ENCODE measurements at regions not wholly inside any gene's neighbourhood (a gene's known extent, or its start where the extent isn't known, plus 50 kb on each side); places are given as distances from the start of the nearest gene placed in this dataset.
"Not testable (repeated sequence)": the region's sequence is repeated elsewhere in the genome, so short reads cannot be mapped to it uniquely, and the experiment has no call there.

DNA sequence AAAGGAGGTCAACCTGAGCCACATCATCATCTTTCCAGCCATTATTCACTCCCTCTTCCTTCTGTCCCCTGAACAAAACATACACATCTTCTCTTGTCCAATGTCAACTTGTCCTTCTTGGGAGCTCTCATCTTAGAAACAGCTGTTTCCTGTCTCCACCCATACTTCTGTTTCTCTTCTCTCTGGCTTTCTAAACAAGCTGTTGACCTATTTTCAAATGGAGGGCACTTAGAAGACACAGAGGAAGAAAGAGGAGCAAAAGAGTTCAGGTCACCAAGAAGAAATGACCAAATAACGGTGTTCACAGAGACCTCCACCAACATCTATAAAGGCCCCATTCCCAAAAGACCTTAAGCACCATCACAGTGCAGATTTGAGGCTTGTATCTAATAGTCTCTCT, 355.9 kb upstream of the HNRNPA3 start:
- H3K27me3 ChIP-seq (ENCODE audit: control insufficient read depth in 1 of 2, insufficient read depth in 2 of 2, low read length in 2 of 2): no peaks in the 10 kb centered on the region
- no peak overlapping the region for H3K4me3 ChIP-seq (ENCODE audit: low read depth in 1 of 2, low read length in 2 of 2)
- peaks cover 5 to 11% of the 10 kb centered on the region in 2 donors for H3K4me1 ChIP-seq (ENCODE audit: control insufficient read depth in 1 of 2, insufficient read depth in 2 of 2, low read length in 2 of 2)
- no peak overlapping the region for H3K27ac ChIP-seq (ENCODE audit: low read depth, low read length)
- no peaks in the 10 kb centered on the region for H3K9me3 ChIP-seq (ENCODE audit: control insufficient read depth in 1 of 2, low read length in 2 of 2)
- no peaks in the 10 kb centered on the region for H3K36me3 ChIP-seq (ENCODE audit: control insufficient read depth in 1 of 2, insufficient read depth in 2 of 2, low read length in 2 of 2)
- H3K9ac ChIP-seq (ENCODE audit: low read depth in 1 of 2, low read length in 2 of 2): no peak overlapping the region

DNA sequence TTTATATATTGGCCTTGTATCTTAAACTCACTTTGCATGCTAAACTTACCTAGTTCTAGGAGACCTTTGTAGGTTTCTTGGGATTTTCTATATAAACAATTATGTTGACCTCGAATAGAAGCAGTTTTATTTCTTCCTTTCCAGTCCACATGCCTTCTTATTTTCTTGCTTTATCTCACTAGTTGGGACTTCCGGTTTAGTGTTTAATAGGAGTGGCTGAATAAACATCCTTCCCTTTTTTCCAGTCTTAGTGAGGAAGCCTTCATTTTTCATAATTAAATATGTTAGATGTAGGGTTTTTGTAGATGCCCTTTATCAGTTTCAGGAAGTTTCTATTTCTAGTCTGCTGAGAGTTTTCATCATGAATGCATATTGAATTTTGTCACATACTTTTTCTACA, 347.3 kb upstream of the HNRNPA3 start:
- Histone ChIP-seq H3K9ac (ENCODE audit: low read depth in 1 of 2, low read length in 2 of 2) (no peak overlapping the region), H3K4me1 (ENCODE audit: control insufficient read depth in 1 of 2, insufficient read depth in 2 of 2, low read length in 2 of 2) (no peaks in the 10 kb centered on the region), H3K27me3 (ENCODE audit: control insufficient read depth in 1 of 2, insufficient read depth in 2 of 2, low read length in 2 of 2) (no peaks in the 10 kb centered on the region), H3K4me3 (ENCODE audit: low read depth in 1 of 2, low read length in 2 of 2) (no peak overlapping the region), H3K36me3 (ENCODE audit: control insufficient read depth in 1 of 2, insufficient read depth in 2 of 2, low read length in 2 of 2) (no peaks in the 10 kb centered on the region), H3K9me3 (ENCODE audit: control insufficient read depth in 1 of 2, low read length in 2 of 2) (no peaks in the 10 kb centered on the region), H3K27ac (ENCODE audit: low read depth, low read length) (no peak overlapping the region)

DNA sequence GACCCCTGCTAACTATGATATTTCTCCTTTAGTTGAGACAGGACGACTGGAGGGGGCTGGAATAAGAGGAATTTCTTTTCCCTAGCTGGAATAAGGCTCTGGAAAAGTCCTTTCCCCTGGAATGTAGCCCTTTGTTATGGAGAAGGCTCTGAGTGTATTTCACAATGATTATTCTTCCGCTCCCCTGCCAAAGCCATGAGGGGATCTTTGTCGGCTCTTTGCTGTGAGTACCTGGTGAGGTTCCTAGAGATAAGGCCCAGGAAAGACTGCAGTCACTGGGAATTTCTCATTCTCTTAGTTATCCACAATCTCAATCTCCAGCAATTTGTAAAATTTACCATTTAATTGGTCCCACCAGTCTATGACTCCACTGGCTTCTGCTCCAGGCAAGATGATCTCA, 340.2 kb upstream of the HNRNPA3 start:
- Histone ChIP-seq H3K36me3 (ENCODE audit: control insufficient read depth in 1 of 2, insufficient read depth in 2 of 2, low read length in 2 of 2) (no peaks in the 10 kb centered on the region), H3K9me3 (ENCODE audit: control insufficient read depth in 1 of 2, low read length in 2 of 2) (peaks cover 0 to 12% of the 10 kb centered on the region in 2 donors), H3K27me3 (ENCODE audit: control insufficient read depth in 1 of 2, insufficient read depth in 2 of 2, low read length in 2 of 2) (no peaks in the 10 kb centered on the region), H3K9ac (ENCODE audit: low read depth in 1 of 2, low read length in 2 of 2) (no peak overlapping the region), H3K4me3 (ENCODE audit: low read depth in 1 of 2, low read length in 2 of 2) (no peak overlapping the region), H3K27ac (ENCODE audit: low read depth, low read length) (no peak overlapping the region), H3K4me1 (ENCODE audit: control insufficient read depth in 1 of 2, insufficient read depth in 2 of 2, low read length in 2 of 2) (no peaks in the 10 kb centered on the region)

DNA sequence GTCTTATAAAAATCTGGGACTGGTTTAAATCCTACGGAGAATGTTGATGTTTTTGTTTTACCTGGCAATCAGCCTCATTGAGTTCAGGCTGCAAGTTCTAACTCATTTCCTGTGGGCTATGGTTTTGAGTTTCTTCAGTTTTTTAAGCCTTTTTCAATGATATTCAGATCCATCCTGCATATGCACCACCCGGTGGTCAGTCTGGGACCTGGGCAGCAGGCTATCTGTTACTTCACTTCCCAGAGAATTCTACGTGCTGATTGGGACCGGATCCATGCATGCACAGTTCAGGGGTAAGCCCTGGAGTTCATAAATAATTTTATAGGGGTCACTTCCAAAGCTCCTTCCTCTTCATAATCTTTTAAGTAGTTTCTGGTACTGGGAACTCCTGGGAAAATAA, 339.2 kb upstream of the HNRNPA3 start:
- Histone ChIP-seq H3K27ac (ENCODE audit: low read depth, low read length) (no peak overlapping the region), H3K27me3 (ENCODE audit: control insufficient read depth in 1 of 2, insufficient read depth in 2 of 2, low read length in 2 of 2) (no peaks in the 10 kb centered on the region), H3K36me3 (ENCODE audit: control insufficient read depth in 1 of 2, insufficient read depth in 2 of 2, low read length in 2 of 2) (no peaks in the 10 kb centered on the region), H3K9ac (ENCODE audit: low read depth in 1 of 2, low read length in 2 of 2) (no peak overlapping the region), H3K9me3 (ENCODE audit: control insufficient read depth in 1 of 2, low read length in 2 of 2) (peaks cover 0 to 12% of the 10 kb centered on the region in 2 donors), H3K4me3 (ENCODE audit: low read depth in 1 of 2, low read length in 2 of 2) (no peak overlapping the region), H3K4me1 (ENCODE audit: control insufficient read depth in 1 of 2, insufficient read depth in 2 of 2, low read length in 2 of 2) (no peaks in the 10 kb centered on the region)

DNA sequence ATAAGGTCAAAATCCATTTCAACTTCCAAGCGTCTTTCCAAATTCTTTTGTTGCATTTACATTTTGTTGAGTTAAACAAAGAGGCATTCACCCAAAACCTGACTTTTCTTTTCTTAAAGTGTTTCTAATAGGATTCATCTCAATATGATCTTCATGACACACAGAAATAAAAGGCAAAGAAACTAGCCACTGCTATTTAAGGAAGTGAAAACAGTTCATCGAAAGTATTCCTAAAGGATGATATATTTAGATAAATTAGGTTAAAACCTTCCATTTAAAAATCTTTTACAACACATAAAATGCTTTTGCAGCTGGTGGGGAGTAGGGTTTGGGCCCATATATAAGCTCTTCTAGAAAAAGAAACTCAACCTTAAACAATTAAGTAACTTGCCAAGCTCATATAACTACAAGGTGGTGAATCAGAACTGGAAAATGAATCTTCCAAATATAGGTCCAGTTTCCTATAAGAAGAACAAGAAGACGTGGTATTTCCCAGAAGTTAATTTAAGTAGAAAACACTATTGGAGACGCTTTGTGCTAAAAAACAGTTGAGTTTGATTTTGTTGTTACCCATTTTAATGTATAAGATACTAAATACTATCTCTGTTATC, 336.0 kb upstream of the HNRNPA3 start:
- Histone ChIP-seq H3K36me3 (ENCODE audit: control insufficient read depth in 1 of 2, insufficient read depth in 2 of 2, low read length in 2 of 2) (no peaks in the 10 kb centered on the region), H3K27ac (ENCODE audit: low read depth, low read length) (no peak overlapping the region), H3K9me3 (ENCODE audit: control insufficient read depth in 1 of 2, low read length in 2 of 2) (peaks cover 0 to 8% of the 10 kb centered on the region in 2 donors), H3K4me1 (ENCODE audit: control insufficient read depth in 1 of 2, insufficient read depth in 2 of 2, low read length in 2 of 2) (no peaks in the 10 kb centered on the region), H3K4me3 (ENCODE audit: low read depth in 1 of 2, low read length in 2 of 2) (no peak overlapping the region), H3K9ac (ENCODE audit: low read depth in 1 of 2, low read length in 2 of 2) (no peak overlapping the region), H3K27me3 (ENCODE audit: control insufficient read depth in 1 of 2, insufficient read depth in 2 of 2, low read length in 2 of 2) (no peaks in the 10 kb centered on the region)

DNA sequence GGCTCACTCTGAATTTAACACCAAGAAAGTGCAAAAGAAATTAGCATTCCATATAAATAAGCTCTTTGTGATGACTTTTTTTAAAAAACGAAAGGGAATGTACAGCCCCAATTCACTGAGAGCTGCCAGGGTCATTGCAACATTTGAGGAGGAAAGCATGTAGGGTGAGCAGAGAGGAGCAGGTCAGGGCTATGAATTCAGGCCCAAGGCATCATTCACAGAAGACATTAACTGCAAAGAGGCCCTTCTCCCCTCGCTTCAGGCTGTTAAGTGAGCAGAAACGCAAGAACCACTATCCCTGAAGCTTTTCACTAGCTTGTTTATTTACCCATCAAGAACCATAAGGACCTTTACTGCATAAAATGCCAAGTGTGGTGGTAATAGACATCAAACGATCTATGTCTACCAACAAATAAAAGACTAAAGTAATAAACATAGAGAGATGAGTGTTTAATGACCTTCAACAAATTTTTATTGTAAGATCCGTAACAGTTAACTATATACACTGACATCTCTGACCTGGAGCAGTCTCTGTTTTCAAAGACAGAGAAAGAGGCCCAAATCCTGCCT, 333.1 kb upstream of the HNRNPA3 start:
- Histone ChIP-seq H3K27ac (ENCODE audit: low read depth, low read length) (no peak overlapping the region), H3K27me3 (ENCODE audit: control insufficient read depth in 1 of 2, insufficient read depth in 2 of 2, low read length in 2 of 2) (no peaks in the 10 kb centered on the region)

DNA sequence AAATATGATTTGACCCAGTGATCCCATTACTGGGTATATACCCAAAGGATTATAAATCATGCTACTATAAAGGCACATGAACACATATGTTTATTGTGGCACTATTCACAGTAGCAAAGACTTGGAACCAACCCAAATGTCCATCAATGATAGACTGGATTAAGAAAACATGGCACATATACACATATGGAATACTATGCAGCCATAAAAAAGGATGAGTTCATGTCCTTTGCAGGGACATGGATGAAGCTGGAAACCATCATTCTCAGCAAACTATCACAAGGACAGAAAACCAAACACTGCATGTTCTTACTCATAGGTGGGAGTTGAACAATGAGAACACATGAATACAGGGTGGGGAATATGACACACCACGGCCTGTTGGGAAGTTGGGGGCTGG, 330.5 kb upstream of the HNRNPA3 start:
- not testable (repeated sequence) for H3K27ac ChIP-seq (ENCODE audit: low read depth, low read length)

More for the DNA sequence above, 333.1 kb upstream of the HNRNPA3 start:
- H3K9ac ChIP-seq (ENCODE audit: low read depth in 1 of 2, low read length in 2 of 2): no peak overlapping the region
- H3K9me3 ChIP-seq (ENCODE audit: control insufficient read depth in 1 of 2, low read length in 2 of 2): no peaks in the 10 kb centered on the region
- no peaks in the 10 kb centered on the region for H3K36me3 ChIP-seq (ENCODE audit: control insufficient read depth in 1 of 2, insufficient read depth in 2 of 2, low read length in 2 of 2)
- H3K4me3 ChIP-seq (ENCODE audit: low read depth in 1 of 2, low read length in 2 of 2): no peak overlapping the region
- H3K4me1 ChIP-seq (ENCODE audit: control insufficient read depth in 1 of 2, insufficient read depth in 2 of 2, low read length in 2 of 2): no peaks in the 10 kb centered on the region

DNA sequence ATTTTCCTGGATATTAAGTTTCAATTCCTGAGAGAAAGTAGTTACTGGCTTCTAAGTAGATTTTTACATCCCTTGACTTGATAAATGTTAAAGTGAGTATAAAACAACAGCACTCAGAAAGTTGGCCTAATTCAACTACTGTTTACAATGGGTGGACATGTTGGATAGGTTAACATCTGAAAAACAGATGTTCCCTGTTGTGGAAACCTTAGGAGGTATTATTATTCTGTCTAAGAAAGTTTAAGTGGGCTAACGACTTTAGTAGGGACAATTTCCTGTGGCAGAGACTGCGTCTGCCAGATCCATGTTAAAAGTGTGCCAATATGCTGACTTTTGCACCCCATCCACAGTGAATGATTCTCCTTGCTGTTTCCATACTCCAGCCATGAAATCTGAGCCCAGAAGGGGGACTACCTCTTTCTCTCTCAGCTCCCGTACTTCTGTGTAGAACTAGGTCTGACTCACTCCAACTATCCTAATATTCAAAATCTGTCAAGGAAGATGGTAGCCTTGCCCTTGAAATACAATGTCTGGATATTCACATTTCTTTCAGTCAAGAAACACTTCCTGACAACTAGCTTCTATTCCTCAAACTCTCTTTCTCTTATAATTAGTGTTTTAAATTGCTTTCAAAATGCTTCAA, 327.5 kb upstream of the HNRNPA3 start:
- no peaks in the 10 kb centered on the region for H3K36me3 ChIP-seq (ENCODE audit: control insufficient read depth in 1 of 2, insufficient read depth in 2 of 2, low read length in 2 of 2)
- no peaks in the 10 kb centered on the region for H3K9me3 ChIP-seq (ENCODE audit: control insufficient read depth in 1 of 2, low read length in 2 of 2)
- no peaks in the 10 kb centered on the region for H3K27me3 ChIP-seq (ENCODE audit: control insufficient read depth in 1 of 2, insufficient read depth in 2 of 2, low read length in 2 of 2)
- H3K4me1 ChIP-seq (ENCODE audit: control insufficient read depth in 1 of 2, insufficient read depth in 2 of 2, low read length in 2 of 2): no peaks in the 10 kb centered on the region
- H3K4me3 ChIP-seq (ENCODE audit: low read depth in 1 of 2, low read length in 2 of 2): no peak overlapping the region
- no peak overlapping the region for H3K27ac ChIP-seq (ENCODE audit: low read depth, low read length)
- H3K9ac ChIP-seq (ENCODE audit: low read depth in 1 of 2, low read length in 2 of 2): no peak overlapping the region

More for the DNA sequence above, 330.5 kb upstream of the HNRNPA3 start:
- H3K4me3 ChIP-seq (ENCODE audit: low read depth in 1 of 2, low read length in 2 of 2); H3K9ac ChIP-seq (ENCODE audit: low read depth in 1 of 2, low read length in 2 of 2); H3K4me1 ChIP-seq (ENCODE audit: control insufficient read depth in 1 of 2, insufficient read depth in 2 of 2, low read length in 2 of 2); H3K27me3 ChIP-seq (ENCODE audit: control insufficient read depth in 1 of 2, insufficient read depth in 2 of 2, low read length in 2 of 2); H3K36me3 ChIP-seq (ENCODE audit: control insufficient read depth in 1 of 2, insufficient read depth in 2 of 2, low read length in 2 of 2); H3K9me3 ChIP-seq (ENCODE audit: control insufficient read depth in 1 of 2, low read length in 2 of 2): not testable (repeated sequence)

DNA sequence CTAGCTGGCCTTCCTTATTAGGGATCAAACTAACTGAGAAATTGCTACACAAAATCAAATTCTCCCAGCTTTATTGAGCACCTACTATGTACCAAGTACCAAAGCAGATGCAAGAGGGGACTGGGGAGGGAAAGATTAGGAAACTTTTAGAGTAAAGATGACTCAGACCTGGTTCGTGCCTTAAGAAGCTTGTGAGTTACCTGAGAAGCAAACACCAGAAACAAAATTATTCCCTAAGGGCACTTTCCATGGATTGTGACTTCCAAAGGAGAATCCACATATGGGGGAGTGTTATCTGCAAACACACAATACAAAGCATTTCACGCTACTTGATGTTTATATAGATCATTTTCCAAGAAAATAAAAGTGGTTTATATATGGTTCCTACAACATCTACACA, 326.9 kb upstream of the HNRNPA3 start:
- no peaks in the 10 kb centered on the region for H3K4me1 ChIP-seq (ENCODE audit: control insufficient read depth in 1 of 2, insufficient read depth in 2 of 2, low read length in 2 of 2)
- H3K9me3 ChIP-seq (ENCODE audit: control insufficient read depth in 1 of 2, low read length in 2 of 2): no peaks in the 10 kb centered on the region
- H3K4me3 ChIP-seq (ENCODE audit: low read depth in 1 of 2, low read length in 2 of 2): no peak overlapping the region
- H3K27ac ChIP-seq (ENCODE audit: low read depth, low read length): no peak overlapping the region
- no peaks in the 10 kb centered on the region for H3K27me3 ChIP-seq (ENCODE audit: control insufficient read depth in 1 of 2, insufficient read depth in 2 of 2, low read length in 2 of 2)
- no peak overlapping the region for H3K9ac ChIP-seq (ENCODE audit: low read depth in 1 of 2, low read length in 2 of 2)
- no peaks in the 10 kb centered on the region for H3K36me3 ChIP-seq (ENCODE audit: control insufficient read depth in 1 of 2, insufficient read depth in 2 of 2, low read length in 2 of 2)

DNA sequence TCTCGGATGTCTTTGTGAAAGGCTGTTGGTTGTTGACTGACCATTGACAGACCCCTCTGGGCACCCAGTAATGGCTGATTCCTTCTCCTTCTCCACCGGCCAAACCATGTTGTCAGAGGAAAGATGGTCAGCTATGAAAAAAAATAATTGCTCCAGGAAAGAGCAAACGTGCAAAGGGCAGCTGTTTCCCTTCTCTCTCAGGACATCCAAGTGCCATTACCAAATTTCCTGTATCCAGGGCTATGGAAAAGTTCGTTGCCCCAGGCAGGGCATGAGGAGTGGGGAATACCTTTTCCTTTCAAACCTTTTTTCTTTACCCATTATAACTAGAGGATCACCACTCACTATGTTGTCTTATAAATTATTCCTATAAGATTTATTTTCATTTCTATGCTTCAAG, 321.5 kb upstream of the HNRNPA3 start:
- no peak overlapping the region for H3K4me3 ChIP-seq (ENCODE audit: low read depth in 1 of 2, low read length in 2 of 2)
- H3K9ac ChIP-seq (ENCODE audit: low read depth in 1 of 2, low read length in 2 of 2): no peak overlapping the region
- H3K4me1 ChIP-seq (ENCODE audit: control insufficient read depth in 1 of 2, insufficient read depth in 2 of 2, low read length in 2 of 2): peaks cover 0 to 10% of the 10 kb centered on the region in 2 donors
- no peaks in the 10 kb centered on the region for H3K36me3 ChIP-seq (ENCODE audit: control insufficient read depth in 1 of 2, insufficient read depth in 2 of 2, low read length in 2 of 2)
- H3K27ac ChIP-seq (ENCODE audit: low read depth, low read length): no peak overlapping the region
- no peaks in the 10 kb centered on the region for H3K9me3 ChIP-seq (ENCODE audit: control insufficient read depth in 1 of 2, low read length in 2 of 2)
- no peaks in the 10 kb centered on the region for H3K27me3 ChIP-seq (ENCODE audit: control insufficient read depth in 1 of 2, insufficient read depth in 2 of 2, low read length in 2 of 2)

Data from duodenal mucosa (tissue), 2 donors.